Fibroblast of the conjunctiva (primary cell): ENCODE measurements at regions not wholly inside any gene's neighbourhood (a gene's known extent, or its start where the extent isn't known, plus 50 kb on each side); places are given as distances from the start of the nearest gene placed in this dataset.
"Not testable (repeated sequence)": the region's sequence is repeated elsewhere in the genome, so short reads cannot be mapped to it uniquely, and the experiment has no call there.

Experiments
- DNase-seq: peaks from one replicate; pipeline ENCODE4 v3.0.0-alpha.2; 2010; ENCODE audit warnings: low read depth

DNA sequence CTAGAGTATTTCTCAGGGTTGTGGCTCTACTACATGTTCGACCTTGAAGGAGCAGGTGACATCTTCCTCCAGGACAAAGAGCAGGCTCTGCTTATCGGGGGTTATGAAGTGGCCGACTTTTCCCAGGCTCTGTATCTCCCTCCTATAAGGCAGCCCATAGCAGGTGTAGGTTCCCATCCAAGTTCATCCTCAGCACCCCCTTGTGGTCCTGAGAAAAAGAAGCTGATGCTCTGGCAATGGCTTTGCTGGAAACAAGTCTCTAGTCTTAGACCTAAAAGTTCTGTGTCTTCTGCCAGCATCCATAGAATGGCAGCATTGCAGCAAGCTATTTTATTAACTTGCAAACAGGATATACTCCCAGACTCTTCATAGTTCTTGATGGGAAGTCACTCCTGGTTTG lies 836.6 kb upstream of the PRKX start:
- DNase-seq = no peak

DNA sequence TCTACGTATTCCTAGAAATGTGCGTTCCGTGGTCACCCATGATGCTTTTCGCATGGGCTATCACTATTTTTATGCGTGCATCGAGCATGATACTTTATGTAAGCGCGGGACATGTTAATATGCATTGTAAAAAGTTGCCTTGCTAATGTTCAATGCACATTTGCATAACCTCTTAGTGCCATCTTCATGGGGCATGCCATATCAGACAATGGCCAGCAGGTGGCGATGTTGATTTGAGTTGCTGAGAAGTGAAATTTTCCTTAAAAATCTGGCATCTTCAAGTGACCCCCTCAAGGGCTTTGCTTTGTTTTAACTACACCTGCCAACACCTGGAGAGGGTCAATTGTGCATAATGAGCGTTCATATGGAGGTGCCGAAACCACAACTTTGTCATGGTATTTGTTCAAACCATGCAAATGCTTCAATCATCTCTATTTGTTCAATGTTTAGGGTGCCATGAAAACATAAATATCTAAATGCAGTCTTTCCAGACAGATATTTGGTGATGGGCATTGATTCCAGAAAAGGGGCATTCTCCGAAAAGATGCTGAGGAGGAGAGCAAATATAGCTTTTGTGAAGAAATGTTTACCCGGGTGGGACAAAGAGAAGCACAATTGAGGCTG lies 833.9 kb upstream of the PRKX start:
- DNase-seq = peak; percentile 26

DNA sequence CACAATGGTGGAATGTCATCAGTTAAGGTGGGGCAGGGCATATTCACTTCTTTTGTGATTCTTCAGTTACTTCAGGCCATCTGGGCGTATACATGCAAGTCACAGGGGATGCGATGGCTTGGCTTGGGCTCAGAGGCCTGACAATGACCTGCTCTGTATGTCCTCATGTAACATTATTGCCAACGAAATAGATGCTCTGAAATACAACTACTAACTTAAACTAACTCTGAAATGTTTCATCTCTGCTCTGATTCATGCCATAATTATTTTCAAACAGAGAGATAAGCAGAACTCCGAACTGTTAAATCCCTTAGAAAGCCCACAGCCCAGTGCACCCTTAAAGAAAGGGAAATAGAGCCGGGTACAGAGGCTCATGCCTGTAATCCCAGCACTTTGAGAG lies 832.7 kb upstream of the PRKX start:
- DNase-seq = not testable (repeated sequence)

DNA sequence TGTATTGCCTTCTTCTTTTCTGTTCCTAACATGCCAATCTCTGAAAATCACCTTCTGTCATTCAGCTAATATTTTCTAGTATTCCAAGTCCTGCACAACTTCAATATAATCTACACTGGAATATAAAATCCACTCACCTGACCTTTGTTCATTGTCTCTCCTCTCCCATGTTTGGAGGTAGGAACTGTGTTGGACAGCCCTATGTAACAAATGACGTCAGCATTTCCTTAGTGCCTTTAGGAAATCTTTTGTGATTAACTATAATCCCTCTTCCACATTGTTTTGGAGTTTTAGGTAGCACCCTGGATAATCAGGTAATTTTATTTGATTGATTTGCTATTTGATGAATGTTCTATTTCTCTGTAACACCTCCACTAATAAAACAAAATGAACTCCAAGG lies 814.8 kb upstream of the PRKX start:
- no peak for DNase-seq

DNA sequence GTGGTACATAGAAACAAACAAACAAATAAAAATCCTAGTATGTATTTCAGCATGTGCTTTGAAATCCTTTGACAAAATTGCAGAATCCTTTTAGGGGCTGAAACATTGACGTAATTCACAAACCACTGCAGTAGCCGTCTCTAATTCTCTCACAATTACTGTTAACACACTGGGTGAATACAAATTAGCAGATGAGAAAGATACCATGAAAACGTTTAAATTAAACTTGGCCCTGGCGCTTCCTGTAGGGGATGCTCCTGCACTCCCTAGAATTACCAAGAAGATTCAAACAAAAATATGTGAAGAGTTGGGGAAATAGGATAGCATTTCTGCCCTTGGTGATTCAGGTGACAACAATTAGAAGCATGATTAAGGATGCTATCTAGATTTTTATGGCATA lies 772.5 kb upstream of the PRKX start:
- DNase-seq = no peak

DNA sequence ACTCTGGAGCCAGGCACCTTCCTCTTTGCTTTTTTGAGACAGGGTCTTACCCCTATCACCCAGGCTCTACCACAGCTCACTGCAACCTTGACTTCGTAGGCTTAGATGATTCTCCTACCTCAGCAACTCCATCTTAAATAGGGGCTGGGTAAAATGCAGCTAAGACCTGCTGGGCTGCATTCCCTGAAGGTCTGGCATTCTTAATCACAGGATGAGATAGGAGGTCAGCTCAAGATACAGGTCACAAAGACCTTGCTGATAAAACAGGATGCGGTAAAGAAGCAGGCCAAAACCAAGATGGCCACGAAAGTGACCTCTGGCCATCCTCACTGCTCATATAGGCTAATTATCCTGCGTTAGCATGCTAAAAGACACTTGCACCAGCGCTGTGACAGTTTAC lies 770.8 kb upstream of the PRKX start:
- no peak for DNase-seq

DNA sequence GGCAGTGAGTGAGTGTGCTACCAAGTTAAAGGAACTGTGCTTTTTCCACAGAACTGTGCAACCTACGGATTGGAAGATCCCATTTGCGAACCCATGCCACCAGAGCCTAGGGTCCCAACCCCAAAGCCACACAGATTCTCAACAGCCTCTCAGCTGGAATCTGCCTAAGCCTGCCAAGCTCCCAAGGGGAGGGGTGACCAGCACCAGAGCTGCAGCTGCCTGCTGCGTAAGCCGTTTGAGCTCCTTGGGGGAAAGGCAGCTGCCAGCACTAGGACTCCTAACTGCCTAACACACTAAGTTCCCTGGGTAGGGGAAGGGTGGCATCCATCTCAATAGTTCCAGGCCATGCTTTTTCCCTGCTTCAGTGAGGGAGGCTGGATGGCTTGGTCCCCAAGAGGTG lies 738.1 kb upstream of the PRKX start:
- no peak for DNase-seq

DNA sequence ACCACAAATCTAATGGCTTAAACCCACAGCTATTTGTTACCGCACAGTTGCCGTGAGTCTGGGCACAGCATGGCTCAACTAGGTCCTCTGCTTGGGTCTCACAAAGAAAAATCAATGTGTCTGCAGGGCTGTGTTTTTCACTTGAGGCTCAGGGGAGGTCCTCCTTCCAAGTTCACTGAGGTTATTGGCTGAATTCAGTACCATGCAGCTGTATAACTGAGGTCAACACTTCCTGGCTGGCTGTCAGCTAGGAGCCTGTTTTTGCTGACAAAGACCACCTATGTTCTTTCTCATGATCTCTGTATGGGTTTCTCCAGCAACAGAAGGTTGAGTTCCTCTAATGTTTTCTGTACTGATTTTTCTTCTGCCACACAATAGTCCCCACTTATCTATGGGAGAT lies 736.7 kb upstream of the PRKX start:
- no peak for DNase-seq

DNA sequence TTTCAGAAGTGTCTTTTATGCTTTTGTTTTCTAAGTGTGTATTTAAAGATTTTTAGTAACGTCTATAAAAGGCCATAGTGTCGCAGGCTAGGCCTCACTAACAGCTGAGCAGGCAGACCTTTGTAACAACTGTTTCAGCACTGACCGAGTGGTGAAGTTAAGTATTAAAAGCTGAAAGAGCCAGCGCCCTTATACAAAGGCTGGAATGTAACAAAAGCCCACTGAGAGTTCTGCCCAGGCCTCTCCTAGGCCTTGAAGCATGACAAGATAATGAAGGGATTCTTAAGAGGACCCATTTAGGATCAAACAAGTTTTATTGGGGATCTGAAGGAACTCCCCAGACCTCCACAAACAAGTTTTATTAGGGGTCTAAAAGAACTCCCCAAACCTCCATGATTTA lies 722.5 kb upstream of the PRKX start:
- DNase-seq = no peak

DNA sequence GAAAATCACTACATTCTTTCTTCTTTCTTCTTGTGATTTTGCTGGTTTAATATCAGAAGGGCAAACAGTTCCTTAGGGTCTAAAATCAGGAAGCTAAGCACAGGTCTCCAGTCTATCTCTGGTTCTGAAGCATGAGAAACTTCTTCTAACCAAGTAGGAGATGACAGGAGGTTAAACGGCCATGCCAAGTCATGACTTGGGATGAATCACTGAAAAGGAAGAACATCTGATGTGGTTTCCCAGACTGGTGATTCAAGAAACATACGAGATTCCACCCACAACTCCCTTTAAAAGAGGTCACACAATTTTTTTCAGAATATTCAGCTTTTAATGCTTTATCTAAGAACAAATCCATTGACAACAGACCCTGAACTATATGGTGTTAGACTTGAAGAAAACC lies 684.0 kb upstream of the PRKX start:
- no peak for DNase-seq

DNA sequence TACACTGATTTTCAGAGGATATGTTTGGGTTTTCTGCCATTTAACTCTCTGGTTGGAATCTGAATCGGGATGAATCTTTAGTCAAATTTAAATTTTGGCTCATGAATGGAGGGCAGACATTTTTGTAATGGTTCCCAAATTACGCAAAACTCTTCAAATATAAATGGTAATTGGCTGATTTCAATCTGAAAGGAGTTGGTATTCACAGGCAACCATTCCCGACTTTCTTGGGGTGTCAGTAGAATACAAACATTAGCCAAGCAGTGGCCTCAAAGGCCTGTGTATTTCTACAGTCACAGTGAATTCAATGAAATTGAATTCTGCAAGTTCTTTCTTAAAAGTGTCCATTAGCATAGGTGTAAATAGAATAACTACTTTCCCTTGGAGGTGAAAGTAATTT lies 668.8 kb upstream of the PRKX start:
- no peak for DNase-seq

DNA sequence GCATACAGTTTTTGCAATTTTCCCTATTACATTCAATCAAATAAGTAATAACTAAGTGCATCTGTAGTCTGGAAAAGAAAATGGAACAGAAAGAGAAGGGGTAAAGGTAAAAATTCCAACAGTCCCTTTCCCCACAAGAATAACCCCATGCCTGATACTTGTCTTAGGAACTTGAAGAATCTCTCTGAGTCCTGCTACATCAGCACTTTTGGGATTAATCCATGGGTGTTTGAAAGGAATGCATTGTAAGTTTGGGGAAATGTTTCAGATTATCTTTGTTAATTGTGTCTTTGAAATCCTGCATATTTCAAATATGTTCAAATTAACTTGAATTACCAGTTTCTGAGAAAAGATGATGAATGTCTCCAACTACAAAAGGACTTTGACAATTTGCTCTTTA lies 667.3 kb upstream of the PRKX start:
- DNase-seq = no peak

DNA sequence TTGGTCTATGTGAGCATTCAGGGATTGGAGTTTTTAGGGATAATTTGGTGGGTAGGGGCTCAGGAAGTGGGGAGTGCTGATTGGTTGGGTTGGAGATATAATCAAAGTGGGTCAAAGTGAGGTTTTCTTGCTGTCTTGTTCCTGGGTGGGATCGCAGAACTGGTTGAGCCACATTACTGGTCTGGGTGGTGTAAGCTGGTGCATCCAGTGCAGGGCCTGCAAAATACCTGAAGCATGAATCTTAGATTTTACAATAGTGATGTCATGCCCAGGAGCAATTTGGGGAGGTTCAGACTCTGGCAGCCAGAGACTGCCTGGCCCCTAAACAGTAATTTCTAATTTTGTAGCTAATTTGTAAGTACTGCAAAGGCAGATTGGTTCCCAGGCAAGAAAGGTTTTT lies 665.6 kb upstream of the PRKX start:
- no peak for DNase-seq

DNA sequence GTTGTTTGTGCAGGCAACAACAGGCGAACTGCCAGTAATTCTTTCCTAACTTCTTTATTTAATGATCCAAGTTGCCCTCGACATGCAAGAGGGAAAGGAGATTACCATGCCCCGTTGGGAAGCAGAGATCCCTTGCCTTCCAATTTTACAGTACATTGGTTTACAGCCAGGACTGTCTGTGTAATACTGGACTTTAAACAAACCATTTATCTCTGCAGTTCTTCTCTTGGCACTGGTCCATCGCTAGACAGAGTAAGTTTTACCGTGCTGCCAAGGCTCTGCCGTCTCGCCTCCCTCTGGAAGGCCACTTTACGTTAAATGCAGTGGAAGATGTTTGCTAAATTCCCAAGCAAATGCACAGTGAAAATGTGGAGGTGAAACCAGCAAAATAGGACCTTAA lies 660.3 kb upstream of the PRKX start:
- DNase-seq = no peak

DNA sequence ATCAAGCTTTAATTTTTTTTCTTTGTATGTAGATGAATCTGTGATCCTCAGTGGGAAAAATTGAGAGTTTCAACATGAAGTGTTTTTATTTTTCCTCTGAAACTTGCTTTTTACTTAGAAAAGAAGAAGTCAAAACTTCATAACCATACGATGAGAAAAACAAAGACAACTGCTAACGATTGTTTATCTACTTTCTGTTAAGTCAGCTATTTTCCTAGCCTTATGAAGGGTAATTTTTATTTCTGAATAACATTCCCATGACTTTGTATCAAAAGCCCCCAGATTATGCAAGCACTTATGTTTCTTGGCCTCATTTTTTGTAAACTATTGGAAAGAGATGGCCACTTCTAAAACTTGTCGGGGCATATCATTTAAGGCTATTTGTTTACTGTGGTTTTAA lies 645.1 kb upstream of the PRKX start:
- DNase-seq = no peak

DNA sequence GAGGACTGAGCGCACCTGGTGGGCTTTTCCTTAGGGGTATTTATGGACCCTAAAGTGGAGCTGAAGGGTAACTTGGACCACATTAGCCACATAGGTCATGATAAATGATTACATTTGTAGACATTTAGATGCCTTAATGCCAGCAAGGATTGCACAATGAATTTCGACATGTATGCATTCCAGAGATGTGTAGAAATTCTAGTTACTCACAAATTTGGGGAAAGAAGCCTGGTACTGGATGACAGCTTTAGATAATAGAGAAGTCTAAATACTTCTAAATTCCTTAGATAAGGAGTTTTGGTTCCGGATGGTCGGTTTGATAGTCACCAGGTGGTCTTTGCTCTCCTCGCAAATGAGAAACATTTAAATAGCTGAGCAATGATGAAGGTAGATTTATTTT lies 609.5 kb upstream of the PRKX start:
- no peak for DNase-seq

DNA sequence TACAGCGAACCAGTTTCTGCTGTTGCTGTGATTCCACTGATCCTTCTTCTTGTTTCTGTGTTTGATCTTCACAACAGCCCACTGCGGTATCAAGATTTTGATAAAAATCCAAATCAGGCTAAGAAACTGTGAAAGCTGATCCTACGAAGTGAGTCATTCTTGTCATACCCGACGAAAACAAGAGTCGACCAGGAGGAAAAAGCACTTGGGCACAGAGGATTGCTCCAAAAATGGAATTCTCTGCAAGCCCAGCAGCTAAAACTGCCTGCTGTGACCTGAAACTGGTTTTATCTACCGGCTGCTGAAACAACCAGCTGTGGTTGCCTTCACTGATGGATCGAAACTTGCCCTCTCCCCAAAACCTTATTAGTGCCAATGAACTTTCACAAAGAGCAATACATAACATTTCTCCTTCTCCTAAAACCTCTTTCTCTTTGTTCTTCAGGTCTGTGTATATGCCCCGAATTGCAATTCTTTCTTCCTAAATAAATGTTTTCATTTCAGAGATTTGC lies 607.0 kb upstream of the PRKX start:
- DNase-seq = no peak

DNA sequence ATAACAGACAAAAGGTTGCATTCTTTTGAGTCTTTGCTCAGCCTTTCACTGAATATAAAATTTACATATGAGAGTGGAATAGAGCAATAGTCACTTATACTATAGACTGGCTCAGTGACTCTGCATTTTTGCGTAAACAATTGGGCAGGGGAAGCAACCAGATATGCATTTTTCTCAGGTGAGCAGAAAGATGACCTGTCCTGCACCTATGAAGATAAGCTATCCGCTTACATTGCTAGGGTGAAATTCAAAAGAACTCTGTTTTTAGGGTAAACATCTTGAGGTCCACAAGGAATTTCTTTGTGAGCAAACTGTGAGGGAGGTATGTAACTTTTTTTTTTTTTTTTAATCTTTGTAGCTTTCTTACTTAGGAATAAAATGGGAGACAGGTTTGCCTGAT lies 602.4 kb upstream of the PRKX start:
- DNase-seq = no peak

DNA sequence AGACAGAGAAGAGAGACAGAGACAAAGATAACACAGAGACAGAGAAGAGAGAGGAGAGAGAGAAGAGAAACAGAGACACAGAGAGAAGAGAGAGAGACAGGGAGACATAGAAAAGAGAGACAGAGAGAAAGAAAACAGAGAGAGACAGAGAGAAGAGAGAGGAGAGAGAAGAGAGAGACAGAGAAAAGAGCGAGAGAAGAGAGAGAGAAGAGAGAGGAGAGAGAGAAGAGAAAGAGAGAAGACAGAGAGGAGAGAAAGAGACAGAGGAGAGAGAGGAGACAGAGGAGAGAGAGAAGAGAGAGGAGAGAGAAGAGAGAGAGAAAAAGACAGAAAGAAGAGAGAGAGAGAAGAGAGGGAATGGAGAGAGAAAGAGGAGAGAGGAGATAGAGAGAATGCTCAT lies 601.1 kb upstream of the PRKX start:
- DNase-seq = no peak

DNA sequence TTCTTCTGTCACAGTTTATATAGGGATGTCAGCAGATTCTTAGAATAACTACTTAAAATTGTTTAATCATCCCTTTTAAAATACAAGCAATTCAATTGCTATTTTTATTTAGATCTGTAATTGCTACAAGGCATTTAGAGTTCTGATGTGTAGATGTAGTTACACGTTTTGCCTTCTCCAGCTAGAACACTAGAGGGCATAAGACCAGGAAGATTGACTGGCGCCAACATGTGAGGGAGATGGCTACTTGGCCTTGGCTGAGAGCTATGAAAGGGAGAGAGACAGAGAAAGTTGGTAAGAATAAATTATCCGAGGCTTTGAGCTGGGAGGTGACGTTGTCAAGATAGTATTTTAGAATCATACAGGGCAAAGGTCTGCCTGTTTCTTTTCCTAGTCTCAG lies 563.7 kb upstream of the PRKX start:
- no peak for DNase-seq

DNA sequence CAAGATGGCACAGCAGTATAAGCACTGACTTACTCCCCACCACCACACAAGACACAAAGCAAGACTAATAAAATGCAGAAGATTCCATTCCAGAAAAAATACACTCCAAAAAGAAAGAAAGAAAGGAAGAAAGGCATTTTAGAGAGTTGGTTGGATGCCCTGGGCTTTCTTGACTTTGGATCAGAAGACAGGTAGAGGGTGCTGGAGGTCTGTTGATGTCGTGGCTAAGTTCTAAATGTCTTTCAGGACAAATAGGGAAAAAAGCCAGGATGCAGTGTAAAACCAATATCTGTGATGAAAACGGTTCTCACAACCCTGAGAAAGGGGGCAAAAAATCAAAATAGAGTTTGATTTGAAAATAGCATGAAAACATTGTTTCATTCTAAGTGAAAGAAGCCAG lies 555.2 kb upstream of the PRKX start:
- DNase-seq = no peak

DNA sequence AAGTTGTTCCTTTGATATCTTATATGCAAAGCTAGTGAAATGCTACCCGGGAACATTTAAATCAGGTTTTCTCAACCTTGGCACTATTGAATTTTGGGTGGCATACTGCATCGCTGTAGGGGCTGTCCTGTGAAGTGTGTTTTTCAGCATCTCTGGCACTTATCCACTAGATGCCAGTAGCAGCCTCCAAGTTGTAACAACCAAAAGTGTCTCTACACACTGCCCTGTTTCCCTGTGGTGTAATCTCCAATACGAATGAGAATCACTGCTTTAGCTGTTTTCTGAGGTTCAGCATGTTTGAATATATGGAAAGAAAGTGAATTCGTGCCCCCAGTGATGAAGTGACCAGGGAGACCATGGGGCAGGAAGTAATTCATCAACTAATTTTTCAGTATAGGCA lies 551.6 kb upstream of the PRKX start:
- DNase-seq = no peak

DNA sequence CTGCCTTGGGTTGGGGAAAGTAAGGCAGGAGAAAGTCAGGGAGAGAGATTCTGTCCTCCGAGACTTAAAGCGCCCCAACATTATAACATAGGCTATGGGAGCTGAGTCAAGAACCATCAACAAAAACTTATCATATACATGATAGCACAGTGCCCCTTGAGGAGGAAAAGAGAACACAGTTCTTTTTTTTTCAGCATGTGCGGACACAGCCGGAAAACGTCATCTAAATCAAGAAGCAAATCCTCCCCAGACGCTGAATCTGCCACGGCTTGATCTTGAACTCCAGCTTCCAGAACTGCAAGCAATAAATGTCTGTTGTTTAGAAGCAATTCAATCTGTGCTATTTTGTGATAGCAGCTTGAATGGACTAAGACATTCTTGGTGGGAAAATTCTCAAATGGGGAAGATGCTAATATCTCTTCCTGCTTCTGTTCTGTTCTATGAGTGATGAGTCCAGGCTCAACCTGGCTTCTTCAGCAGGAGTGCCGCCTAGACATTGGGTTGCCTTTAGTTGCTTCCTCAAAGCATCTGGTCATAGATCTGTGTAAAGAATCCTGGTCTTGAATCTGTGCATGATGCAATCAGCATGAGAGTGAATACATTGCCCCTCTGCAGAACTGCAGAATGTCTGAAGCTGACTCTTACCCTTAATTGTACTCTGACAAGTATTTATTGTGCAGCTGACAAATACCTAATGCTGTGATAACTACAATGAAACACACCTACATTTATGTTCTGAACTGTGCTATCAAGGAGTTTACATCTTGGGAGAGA lies 549.8 kb upstream of the PRKX start:
- DNase-seq = no peak

DNA sequence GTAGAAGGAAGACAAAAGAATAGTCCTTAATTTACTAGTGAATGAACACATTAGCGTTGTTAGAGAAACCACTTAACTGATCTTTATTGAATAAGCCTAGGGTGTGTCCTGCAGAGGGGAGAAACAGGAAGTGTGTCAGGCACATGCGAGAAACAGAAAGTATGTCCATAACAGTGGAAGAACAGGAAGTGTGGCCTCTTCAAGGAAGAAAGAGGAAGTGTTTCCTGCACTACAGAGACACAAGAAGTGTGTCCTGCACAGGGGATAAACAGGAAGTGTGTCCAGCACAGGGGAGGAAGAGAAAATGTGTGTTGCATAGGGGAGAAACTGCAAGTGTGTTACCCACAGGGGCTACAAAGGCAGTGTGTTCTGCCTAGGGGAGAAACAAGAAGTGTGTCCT lies 539.6 kb upstream of the PRKX start:
- DNase-seq = no peak
